ENCODE measurements at regions not wholly inside any gene's neighbourhood (a gene's known extent, or its start where the extent isn't known, plus 50 kb on each side); places are given as distances from the start of the nearest gene placed in this dataset.
A peak's percentile ranks its signal among the peaks of the same experiment; 100 is the strongest.
"Not testable (repeated sequence)": the region's sequence is repeated elsewhere in the genome, so short reads cannot be mapped to it uniquely, and the experiment has no call there.

DNA sequence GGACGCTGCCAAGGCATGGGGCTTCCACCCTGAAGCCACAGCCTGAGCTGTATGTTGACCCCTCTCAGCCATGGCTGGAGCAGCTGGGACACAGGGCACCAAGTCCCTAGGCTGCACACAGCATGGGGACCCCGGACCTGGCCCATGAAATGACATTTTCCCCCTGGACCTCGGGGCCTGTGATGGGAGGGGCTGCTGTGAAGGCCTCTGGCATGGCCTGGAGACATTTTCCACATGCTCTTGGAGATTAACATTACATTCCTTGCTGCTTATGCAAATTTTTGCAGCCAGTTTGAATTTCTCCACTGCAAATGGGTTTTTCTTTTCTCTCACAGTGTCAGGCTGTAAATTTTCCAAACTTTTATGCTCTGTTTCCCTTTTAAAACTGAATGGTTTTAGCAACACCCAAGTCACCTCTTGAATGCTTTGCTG lies 463.6 kb downstream of the ZWINT start:
- DNase-seq, result no peak

DNA sequence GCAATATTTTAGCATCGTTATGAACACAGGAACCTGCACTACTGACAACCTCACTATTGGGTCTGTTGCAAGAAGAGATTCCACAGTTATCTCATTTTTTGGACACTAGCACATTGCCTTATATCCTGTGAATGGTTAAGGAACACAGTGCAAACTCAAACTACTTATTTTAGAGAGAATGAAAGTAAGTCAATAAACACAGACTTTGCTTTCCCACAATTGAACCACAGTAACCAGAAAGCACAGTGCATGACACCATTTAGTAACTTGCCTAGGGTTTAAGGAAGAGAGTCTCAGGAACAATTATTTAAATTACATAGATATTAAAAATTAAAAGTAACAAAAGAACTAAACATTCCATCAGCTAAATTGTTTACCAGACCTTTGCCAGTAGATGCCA lies 468.8 kb downstream of the ZWINT start:
- DNase-seq, result no peak

DNA sequence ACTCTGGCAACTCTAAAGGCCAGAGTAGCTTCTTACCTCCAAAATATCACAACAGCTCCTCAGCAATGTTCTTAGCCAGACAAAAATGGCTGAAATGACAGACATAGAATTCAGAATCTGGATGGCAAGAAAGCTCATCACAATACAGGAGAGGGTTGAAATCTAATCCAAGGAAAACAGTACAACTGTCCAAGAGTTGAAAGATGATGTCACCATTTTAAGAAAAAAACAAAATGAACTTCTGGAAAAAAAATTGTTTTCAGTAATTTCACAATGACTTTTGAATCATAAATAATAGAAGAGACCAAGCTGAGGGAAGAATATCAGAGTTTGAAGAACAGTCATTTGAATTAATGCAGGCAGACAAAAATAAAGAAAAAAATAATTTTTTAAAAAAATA lies 479.5 kb downstream of the ZWINT start:
- no peak for DNase-seq

- DNase-seq, result no peak
Observed at GRCh38 chr10:55873485-55873884, 487.6 kb downstream of the ZWINT start.

- no peak for DNase-seq
Observed at GRCh38 chr10:55870186-55870585, 490.9 kb downstream of the ZWINT start.

GRCh38 chr10:55867848-55868247 lies 493.2 kb downstream of the ZWINT start:
- no peak for DNase-seq

DNA sequence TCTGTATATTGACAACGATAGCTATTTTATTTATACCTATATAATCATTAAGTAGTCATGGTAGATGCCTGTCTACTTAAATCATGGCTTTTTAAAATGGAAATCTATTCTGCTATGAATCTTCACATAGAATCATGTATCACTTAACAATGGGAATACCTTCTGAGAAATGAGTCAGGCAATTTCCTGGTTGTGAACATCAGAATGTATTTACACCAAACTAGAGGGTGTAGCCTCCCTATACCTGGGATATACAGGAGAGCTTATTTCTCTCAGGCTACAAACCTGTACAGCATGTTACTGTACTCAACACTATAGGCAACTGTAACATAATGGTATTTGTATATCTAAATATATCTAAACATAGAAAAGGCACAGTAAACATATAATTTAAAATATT lies 502.3 kb downstream of the ZWINT start:
- DNase-seq, result peak; percentile 5

GRCh38 chr10:55852900-55853299 lies 508.2 kb downstream of the ZWINT start:
- no peak for DNase-seq

- no peak for DNase-seq
Observed at GRCh38 chr10:55837273-55837672, 523.8 kb downstream of the ZWINT start.

DNA sequence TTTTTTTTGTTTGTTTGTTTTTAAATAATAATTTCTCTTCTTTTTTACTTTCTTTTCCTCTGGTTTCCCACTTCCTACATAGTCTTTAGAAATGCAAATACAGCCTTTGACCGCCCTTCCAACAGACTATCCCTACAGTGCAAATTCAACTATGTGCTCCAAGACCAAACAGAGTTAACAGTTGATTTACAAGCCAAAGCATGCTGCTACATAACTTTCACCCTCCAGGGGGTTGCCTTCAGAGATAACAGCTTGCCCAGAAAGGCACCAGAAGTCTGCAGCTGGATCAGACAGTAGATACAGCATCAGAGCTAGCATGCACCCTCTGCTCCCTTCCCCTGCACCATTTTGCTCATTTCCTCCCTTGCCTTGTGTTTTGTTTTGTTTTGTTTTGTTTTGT lies 539.0 kb downstream of the ZWINT start:
- DNase-seq, result no peak

GRCh38 chr10:55820478-55820877 lies 540.6 kb downstream of the ZWINT start:
- DNase-seq, result no peak

DNA sequence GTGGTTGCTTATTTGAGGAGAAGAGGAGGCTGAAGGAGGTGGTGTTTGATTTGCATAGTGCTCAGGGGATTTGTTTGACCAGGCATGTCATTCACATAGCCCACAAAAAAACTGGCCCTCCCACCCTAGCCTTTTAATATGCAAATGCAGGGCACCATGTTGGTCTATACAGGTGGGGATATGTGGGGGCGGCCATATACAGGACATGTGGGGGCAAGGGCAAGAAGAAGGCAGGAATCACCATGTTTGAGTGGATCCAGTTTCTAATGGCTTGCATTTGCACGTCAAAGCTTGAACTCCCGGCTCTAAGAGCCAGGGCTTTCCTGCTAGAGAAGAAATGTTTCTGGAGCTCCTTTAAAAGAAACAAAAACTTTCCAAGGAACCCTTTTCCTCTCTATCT lies 541.0 kb downstream of the ZWINT start:
- no peak for DNase-seq

- DNase-seq, result no peak
Observed at GRCh38 chr10:55813451-55814170, 547.4 kb downstream of the ZWINT start.

DNA sequence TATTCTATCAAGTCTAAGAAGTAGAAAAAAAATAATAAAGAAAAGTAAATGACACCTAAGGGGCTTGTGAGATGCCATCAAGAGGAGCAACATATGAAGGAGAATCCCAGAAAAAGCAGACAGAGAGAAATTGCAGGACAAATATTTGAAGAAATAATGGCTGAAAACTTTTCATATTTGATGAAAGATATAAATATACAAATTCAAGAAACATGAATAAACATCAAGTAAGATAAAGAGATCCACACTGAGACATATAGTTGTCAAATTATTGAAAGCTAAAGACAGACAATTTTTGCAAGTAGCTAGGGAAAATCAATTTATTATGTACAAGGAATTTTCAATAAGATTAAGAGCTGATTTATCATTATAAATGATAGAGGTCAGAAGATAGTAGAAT lies 558.0 kb downstream of the ZWINT start:
- no peak for DNase-seq

DNA sequence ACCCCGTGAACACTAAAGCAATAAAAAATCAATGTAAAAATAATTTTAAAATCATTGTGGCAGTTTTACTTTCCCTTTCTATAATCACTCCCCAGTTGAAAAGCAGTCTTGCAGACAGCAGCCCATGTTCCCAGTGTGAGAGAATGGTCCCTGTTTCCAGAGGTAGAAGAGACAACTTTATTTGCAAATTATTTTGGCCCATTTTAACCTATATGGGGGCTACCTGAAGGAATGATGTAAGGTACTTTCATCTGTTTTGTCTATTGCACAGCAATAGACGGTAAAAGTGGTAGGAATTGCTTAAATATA lies 559.8 kb downstream of the ZWINT start:
- no peak for DNase-seq

DNA sequence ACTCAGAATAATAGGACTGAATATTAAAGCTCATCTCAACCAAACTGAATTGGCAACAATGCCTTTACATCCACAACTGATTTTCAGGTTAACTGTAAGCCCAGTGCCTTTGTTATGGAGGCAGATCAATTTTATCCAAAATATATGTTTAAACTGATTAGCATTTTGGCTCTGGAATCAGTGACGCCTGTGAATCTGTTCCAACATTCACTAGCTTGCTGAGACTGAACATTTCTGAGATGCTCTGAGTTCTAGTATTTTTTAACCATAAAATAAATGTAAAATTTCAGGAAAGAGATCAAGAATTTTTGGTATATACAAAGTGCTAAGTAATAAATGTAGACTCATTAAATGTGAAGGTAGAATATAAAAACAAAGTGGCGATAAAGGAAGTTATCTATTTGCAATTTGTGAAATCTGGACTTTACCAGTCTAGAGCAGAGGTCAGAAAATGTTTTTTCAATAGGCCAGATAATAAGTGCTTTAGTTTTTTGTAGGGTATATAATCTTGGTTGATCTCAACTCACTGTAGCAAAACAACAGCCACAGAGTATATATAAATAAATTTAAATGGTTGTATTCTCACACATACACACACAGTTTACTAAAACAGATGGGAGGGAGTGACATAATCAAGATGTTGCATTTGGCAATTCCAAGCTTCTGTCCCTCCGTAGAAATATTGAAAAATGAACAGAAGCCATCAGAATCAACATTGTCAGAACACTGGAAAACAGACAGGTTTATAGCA lies 560.3 kb downstream of the ZWINT start:
- DNase-seq, result no peak

GRCh38 chr10:55793024-55793423 lies 568.0 kb downstream of the ZWINT start:
- DNase-seq, result no peak

DNA sequence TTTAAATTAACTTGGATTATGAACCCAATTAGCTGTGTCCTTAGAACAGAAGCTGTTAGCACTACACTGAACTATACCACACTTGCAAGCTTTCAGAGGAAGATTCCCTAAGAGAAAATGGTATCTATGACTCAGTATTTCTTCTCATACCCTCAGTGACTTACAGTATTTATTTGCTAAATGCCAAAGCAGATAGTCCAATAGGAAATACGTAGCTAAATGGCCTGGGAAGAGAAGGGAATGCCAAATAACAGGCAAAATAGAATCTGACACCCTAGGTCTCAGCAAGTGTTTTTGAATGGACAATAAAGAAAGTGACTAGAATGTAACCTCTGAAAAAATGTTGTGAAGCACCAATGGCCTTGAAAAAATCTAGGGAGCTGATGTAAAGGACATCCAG lies 570.8 kb downstream of the ZWINT start:
- not testable (repeated sequence) for DNase-seq

DNA sequence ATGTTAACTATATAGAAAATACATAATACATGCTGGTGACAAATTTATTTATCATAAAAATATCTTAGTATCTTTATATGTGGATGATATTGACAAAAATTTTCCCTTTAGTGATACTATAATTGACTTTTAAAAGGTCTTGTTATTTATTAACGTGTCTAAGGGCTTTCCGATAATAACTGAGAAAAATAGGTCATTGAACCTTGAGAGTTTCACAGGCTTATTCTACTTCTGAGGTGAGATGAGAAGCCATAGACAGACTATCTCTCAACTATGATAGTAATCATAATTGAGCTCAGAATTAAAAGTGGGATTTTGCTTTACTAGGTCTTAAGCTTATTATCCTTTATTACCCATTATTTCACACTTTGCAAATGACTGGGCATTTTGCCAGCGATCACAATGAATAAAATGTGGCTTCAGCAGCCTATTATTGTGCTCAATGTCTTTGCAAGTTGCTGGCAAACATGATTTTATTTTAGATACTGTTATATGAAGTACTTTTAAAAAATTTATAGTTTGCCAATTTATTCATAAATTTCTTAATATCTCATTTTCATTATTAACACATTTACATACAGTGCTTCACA lies 574.5 kb downstream of the ZWINT start:
- no peak for DNase-seq

DNA sequence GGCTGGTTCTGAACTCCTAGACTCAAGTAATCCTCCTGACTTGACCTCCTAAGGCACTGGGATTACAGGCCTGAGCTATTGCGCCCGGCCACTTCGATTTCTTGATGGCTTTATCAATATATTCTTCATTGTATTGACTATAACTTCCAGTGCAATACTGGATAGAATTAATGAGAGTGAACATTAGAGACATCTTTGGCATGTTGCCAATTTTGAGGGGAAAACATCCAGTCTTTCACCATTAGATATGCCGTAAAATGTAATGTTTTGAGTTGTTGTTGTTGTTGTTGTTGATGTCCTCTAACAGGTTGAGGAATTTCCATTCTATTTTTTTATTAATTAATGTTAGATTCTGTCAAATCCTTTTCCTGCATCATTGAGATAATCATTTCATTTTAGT lies 578.9 kb downstream of the ZWINT start:
- no peak for DNase-seq

GRCh38 chr10:55766212-55766611 lies 594.8 kb downstream of the ZWINT start:
- no peak for DNase-seq

DNA sequence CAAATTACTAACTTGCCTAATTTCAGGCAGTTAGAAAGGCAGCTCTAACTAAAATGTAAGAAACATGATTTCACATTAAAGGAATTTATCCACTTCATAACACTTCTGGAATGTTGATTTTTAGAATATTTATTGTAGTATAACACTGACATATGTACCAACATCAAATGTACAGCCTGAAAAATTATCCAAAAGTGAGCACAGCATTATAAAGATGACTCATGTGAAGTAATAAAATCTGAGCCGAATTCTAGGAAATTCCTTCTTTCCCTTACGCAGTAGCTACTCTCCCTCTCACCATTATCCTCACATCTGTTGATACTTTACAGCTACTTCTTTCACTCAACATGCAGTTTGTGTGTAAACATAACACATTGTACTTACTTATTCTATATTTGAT lies 610.6 kb downstream of the ZWINT start:
- DNase-seq, result no peak

GRCh38 chr10:55747244-55747643 lies 613.8 kb downstream of the ZWINT start:
- peak; percentile 43 for DNase-seq

DNA sequence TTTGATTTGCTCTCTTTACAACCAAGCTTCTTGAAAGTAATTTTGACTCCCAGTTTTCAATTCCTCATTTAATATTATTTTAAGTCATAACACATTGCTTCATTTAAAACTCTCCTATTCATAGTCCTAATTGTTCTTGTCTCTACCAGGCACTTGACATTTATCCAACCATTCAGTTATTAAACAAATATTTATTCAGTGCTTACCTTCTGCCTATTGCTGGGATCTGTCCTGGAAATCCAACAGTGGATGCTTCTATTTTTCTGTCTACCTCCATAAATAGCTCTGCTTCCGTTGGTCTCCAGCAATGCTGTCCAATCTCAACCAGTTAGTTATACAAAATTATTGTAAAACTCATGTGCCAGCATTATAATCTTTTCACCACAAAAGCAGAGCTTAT lies 615.1 kb downstream of the ZWINT start:
- peak; percentile 72 for DNase-seq

- DNase-seq, result no peak
Observed at GRCh38 chr10:55742487-55742886, 618.6 kb downstream of the ZWINT start.

Data from DMS53 (cell line).